ENCODE measurements at regions not wholly inside any gene's neighbourhood (a gene's known extent, or its start where the extent isn't known, plus 50 kb on each side); places are given as distances from the start of the nearest gene placed in this dataset.

- no peak overlapping the region for H2AFZ ChIP-seq (ENCODE audit: low read length)
- H4K20me1 ChIP-seq (ENCODE audit: low read length), result no peaks in the 10 kb centered on the region
- TF ChIP-seq CTCF (conservative IDR thresholded peaks at IDR 0.05; ENCODE audit: low read depth, low read length) (no peak), EZH2 (IDR thresholded peaks at IDR 0.05; ENCODE audit: low read length, unreplicated experiment) (no peak), EZH2phosphoT487 (IDR thresholded peaks at IDR 0.05; ENCODE audit: borderline replicate concordance, low read length) (no peak)
- H3K27me3 ChIP-seq (ENCODE audit: low read length), result peaks cover 3% of the 10 kb centered on the region; the same call in 1 of the 2 replicates
- H3K9me3 ChIP-seq (ENCODE audit: low read length), result no peaks in the 10 kb centered on the region
- no peaks in the 10 kb centered on the region for H3K36me3 ChIP-seq (ENCODE audit: low read depth, low read length)
- DNase-seq (no peak), ATAC-seq (no peak)
- POLR2A ChIA-PET (ENCODE audit: unreplicated experiment), result no interaction called here
- peaks cover 6% of the 10 kb centered on the region; the same call in 1 of the 2 replicates for H3K4me1 ChIP-seq (ENCODE audit: insufficient read depth, low read length)
- CTCF ChIA-PET, result no interaction called here
- H3K79me2 ChIP-seq (ENCODE audit: low read length), result no peaks in the 10 kb centered on the region
- intact Hi-C loops (cut with micrococcal nuclease), result no loop called here
- no peak overlapping the region for H3K27ac ChIP-seq (ENCODE audit: low read length)
- H3K4me3 ChIP-seq (ENCODE audit: low read length), result no peak overlapping the region
- no peaks in the 10 kb centered on the region for H3K9me2 ChIP-seq (replicated peaks; ENCODE audit: low read length)
- no peak overlapping the region for H3K9ac ChIP-seq (ENCODE audit: low read length)
- H3F3A ChIP-seq (ENCODE audit: low read length, unreplicated experiment), result no peaks in the 10 kb centered on the region
- no peak overlapping the region for H3K4me2 ChIP-seq (ENCODE audit: low read length)
- no TSS peak for BruUV-seq (replicated peaks)
Observed at GRCh38 chr13:21237081-21237480, 60.6 kb downstream of the MRPL57 start.

- intact Hi-C loops (cut with micrococcal nuclease), result no loop called here
- POLR2A ChIA-PET (ENCODE audit: unreplicated experiment), result no interaction called here
- H3K4me3 ChIP-seq (ENCODE audit: low read length), result no peak overlapping the region
- no peaks in the 10 kb centered on the region for H3K79me2 ChIP-seq (ENCODE audit: low read length)
- DNase-seq (no peak), ATAC-seq (no peak)
- no peaks in the 10 kb centered on the region for H3K9me2 ChIP-seq (replicated peaks; ENCODE audit: low read length)
- no peaks in the 10 kb centered on the region for H3K36me3 ChIP-seq (ENCODE audit: low read depth, low read length)
- BruUV-seq (replicated peaks), result no TSS peak
- H3K4me2 ChIP-seq (ENCODE audit: low read length), result no peak overlapping the region
- H3K9me3 ChIP-seq (ENCODE audit: low read length), result no peaks in the 10 kb centered on the region
- H4K20me1 ChIP-seq (ENCODE audit: low read length), result no peaks in the 10 kb centered on the region
- TF ChIP-seq EZH2phosphoT487 (IDR thresholded peaks at IDR 0.05; ENCODE audit: borderline replicate concordance, low read length) (no peak), CTCF (conservative IDR thresholded peaks at IDR 0.05; ENCODE audit: low read depth, low read length) (no peak), EZH2 (IDR thresholded peaks at IDR 0.05; ENCODE audit: low read length, unreplicated experiment) (no peak)
- H3F3A ChIP-seq (ENCODE audit: low read length, unreplicated experiment), result no peaks in the 10 kb centered on the region
- no peak overlapping the region for H3K27ac ChIP-seq (ENCODE audit: low read length)
- no peak overlapping the region for H2AFZ ChIP-seq (ENCODE audit: low read length)
- CTCF ChIA-PET, result no interaction called here
- H3K27me3 ChIP-seq (ENCODE audit: low read length), result peaks cover 3% of the 10 kb centered on the region; the same call in 1 of the 2 replicates
- no peak overlapping the region for H3K9ac ChIP-seq (ENCODE audit: low read length)
- peaks cover 6% of the 10 kb centered on the region; the same call in 1 of the 2 replicates for H3K4me1 ChIP-seq (ENCODE audit: insufficient read depth, low read length)
Observed at GRCh38 chr13:21238267-21238666, 61.8 kb downstream of the MRPL57 start.

GRCh38 chr13:21240586-21240985 lies 64.1 kb downstream of the MRPL57 start:
- POLR2A ChIA-PET (ENCODE audit: unreplicated experiment), result no interaction called here

More at GRCh38 chr13:21240586-21240985, 64.1 kb downstream of the MRPL57 start:
- Histone ChIP-seq H3K9ac (ENCODE audit: low read length) (no peak overlapping the region), H3K27me3 (ENCODE audit: low read length) (no peaks in the 10 kb centered on the region), H3K79me2 (ENCODE audit: low read length) (no peaks in the 10 kb centered on the region), H2AFZ (ENCODE audit: low read length) (no peak overlapping the region), H3K4me2 (ENCODE audit: low read length) (no peak overlapping the region), H3K9me3 (ENCODE audit: low read length) (no peaks in the 10 kb centered on the region), H3K36me3 (ENCODE audit: low read depth, low read length) (no peaks in the 10 kb centered on the region), H3K4me3 (ENCODE audit: low read length) (no peak overlapping the region), H3K9me2 (replicated peaks; ENCODE audit: low read length) (no peaks in the 10 kb centered on the region), H4K20me1 (ENCODE audit: low read length) (no peaks in the 10 kb centered on the region), H3K27ac (ENCODE audit: low read length) (no peak overlapping the region), H3F3A (ENCODE audit: low read length, unreplicated experiment) (no peaks in the 10 kb centered on the region), H3K4me1 (ENCODE audit: insufficient read depth, low read length) (no peaks in the 10 kb centered on the region)
- BruUV-seq (replicated peaks), result no TSS peak
- TF ChIP-seq EZH2 (IDR thresholded peaks at IDR 0.05; ENCODE audit: low read length, unreplicated experiment) (no peak), CTCF (conservative IDR thresholded peaks at IDR 0.05; ENCODE audit: low read depth, low read length) (no peak), EZH2phosphoT487 (IDR thresholded peaks at IDR 0.05; ENCODE audit: borderline replicate concordance, low read length) (no peak)
- CTCF ChIA-PET, result no interaction called here
- intact Hi-C loops (cut with micrococcal nuclease), result no loop called here
- DNase-seq (peak; percentile 37), ATAC-seq (no peak)

All from PC-3 (cell line).